Esophagus muscularis mucosa (tissue), 4 donors: ENCODE measurements at regions not wholly inside any gene's neighbourhood (a gene's known extent, or its start where the extent isn't known, plus 50 kb on each side); places are given as distances from the start of the nearest gene placed in this dataset.

Experiments used
- DNase-seq: peaks from one replicate; pipeline ENCODE4 v3.0.0-alpha.2; 2017; ENCODE audit errors: extremely low spot score
- H3K27ac ChIP-seq, 4 donors: fragments of 200-600 bp; sonication (generic); replicated peaks in 1 of 4; 1 replicate in 3 of 4; 2 replicates in 1 of 4; pipeline ENCODE4 v1.5.1; 2016 to 2019; ENCODE audit warnings: mild to moderate bottlenecking in 1 of 4
- H3K27me3 ChIP-seq, 4 donors: fragments of 200-600 bp; sonication (generic); one replicate each; pipeline versions ENCODE4 v1.5.1 to v1.6.0; 2016 to 2019
- H3K36me3 ChIP-seq, 4 donors: fragments of 200-600 bp; sonication (generic); one replicate each; pipeline ENCODE4 v1.5.1; 2016 to 2019
- H3K4me1 ChIP-seq, 4 donors: fragments of 200-600 bp; sonication (generic); one replicate each; pipeline ENCODE4 v1.5.1; 2016 to 2019
- H3K4me3 ChIP-seq, 4 donors: fragments of 200-600 bp; sonication (generic); 1 replicate in 2 of 4; 2 replicates in 2 of 4; pipeline ENCODE4 v1.5.1; 2016 to 2019; ENCODE audit warnings: mild to moderate bottlenecking in 4 of 4, moderate library complexity in 1 of 4
- H3K9me3 ChIP-seq, 4 donors: fragments of 200-600 bp; sonication (generic); 1 replicate in 3 of 4; 2 replicates in 1 of 4; pipeline ENCODE4 v1.5.1; 2016 to 2019
- EP300 ChIP-seq: sonication (generic); formaldehyde crosslinking; IDR thresholded peaks from one replicate; pipeline ENCODE4 v1.6.1; 2017; ENCODE audit warnings: antibody characterized with exemption
- POLR2A ChIP-seq: fragments of 450-650 bp; IDR thresholded peaks from one replicate; pipeline ENCODE4 v1.6.1; 2017; ENCODE audit warnings: antibody characterized with exemption, moderate library complexity, mild to moderate bottlenecking, low read depth
- POLR2AphosphoS5 ChIP-seq, 2 donors: sonication (generic); formaldehyde crosslinking; IDR thresholded peaks; one replicate each; pipeline ENCODE4 v1.6.1; 2017; ENCODE audit warnings: antibody characterized with exemption in 2 of 2
- WGBS: methylation state at CpG from one replicate; pipeline ENCODE4 v1.1.5; 2018; 5-methylcytosine and 5-hydroxymethylcytosine counted together
- intact Hi-C: fragments of 100-400 bp; cut with DNase I; formaldehyde crosslinking; loops from one replicate; pipeline ENCODE4 v1.15.1; 2023
- TF ChIP-seq, protein P1 (sequence below), 3 experiments: fragments of 200-600 bp in 2 of 3; fragments of 450-650 bp in 1 of 3; sonication (generic) in 2 of 3; IDR thresholded peaks; one replicate each; pipeline ENCODE4 v1.5.1; 2017 to 2019; ENCODE audit warnings: antibody characterized with exemption in 3 of 3, mild to moderate bottlenecking in 2 of 3, moderate library complexity in 1 of 3

DNA sequence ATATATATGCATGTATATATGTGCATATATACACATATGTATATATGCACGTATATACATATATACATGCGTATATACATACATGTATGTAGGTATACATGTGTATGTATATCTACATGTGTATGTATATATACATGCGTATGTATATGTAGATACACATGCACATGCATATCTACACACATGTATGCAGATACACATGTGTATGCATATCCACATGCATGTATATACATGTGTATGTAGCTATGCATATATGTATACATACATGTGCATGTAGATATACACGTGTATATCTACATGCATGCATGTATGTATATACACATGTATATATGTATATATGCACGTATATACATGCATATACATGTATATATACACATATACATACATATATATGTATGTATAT is 95.8 kb upstream of the STEAP4 start:
- Histone ChIP-seq H3K36me3 (no peaks in the 10 kb centered on the region), H3K4me1 (peaks cover 0 to 4% (median 0%) of the 10 kb centered on the region in 4 donors), H3K27ac (no peak overlapping the region), H3K27me3 (no peaks in the 10 kb centered on the region), H3K9me3 (no peaks in the 10 kb centered on the region), H3K4me3 (no peak overlapping the region)
- intact Hi-C loops = no loop called here
- WGBS = 88% methylated on average over 5 of the region's 5 CpGs
- no peak for DNase-seq
- no peak for TF ChIP-seq POLR2AphosphoS5 (IDR thresholded peaks at IDR 0.05)
- TF ChIP-seq, protein P1, sequence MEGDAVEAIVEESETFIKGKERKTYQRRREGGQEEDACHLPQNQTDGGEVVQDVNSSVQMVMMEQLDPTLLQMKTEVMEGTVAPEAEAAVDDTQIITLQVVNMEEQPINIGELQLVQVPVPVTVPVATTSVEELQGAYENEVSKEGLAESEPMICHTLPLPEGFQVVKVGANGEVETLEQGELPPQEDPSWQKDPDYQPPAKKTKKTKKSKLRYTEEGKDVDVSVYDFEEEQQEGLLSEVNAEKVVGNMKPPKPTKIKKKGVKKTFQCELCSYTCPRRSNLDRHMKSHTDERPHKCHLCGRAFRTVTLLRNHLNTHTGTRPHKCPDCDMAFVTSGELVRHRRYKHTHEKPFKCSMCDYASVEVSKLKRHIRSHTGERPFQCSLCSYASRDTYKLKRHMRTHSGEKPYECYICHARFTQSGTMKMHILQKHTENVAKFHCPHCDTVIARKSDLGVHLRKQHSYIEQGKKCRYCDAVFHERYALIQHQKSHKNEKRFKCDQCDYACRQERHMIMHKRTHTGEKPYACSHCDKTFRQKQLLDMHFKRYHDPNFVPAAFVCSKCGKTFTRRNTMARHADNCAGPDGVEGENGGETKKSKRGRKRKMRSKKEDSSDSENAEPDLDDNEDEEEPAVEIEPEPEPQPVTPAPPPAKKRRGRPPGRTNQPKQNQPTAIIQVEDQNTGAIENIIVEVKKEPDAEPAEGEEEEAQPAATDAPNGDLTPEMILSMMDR (IDR thresholded peaks at IDR 0.05) = no peak
- TF ChIP-seq POLR2A = no peak
- no peak for TF ChIP-seq EP300

DNA sequence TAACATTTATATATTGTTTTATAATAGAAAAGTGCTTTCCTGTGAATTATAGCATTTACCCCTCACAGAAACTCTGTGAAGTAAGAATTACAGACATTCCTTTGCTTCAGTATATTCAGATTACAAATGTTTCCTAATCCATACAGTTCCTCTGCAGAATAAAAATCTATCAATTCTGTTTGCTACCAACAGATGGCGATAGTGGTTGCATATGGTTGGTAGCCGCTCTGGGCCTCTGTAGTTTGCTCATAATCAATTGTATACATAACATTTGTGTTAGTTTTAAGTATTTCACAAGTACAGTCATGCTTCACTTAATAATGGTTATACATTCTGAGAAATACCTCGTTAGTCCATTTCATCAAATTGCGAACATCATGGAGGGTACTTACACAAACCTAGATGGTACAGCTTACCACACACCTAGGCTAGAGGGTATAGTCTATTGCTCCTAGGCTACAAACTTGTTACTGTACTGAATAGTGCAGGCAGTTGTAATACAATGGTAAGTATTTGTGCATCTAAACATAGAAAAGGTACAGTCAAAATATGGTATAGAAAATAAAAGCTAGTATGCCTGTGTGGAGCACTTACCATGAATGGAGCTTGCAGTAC is 94.4 kb upstream of the STEAP4 start:
- no peak overlapping the region for H3K4me3 ChIP-seq
- H3K36me3 ChIP-seq = no peaks in the 10 kb centered on the region
- no peaks in the 10 kb centered on the region for H3K27me3 ChIP-seq
- intact Hi-C loops = no loop called here
- peaks cover 0 to 4% (median 0%) of the 10 kb centered on the region in 4 donors for H3K4me1 ChIP-seq
- WGBS = 86% methylated on average over 4 of the region's 4 CpGs
- DNase-seq = no peak
- no peak overlapping the region for H3K27ac ChIP-seq
- TF ChIP-seq EP300 (no peak), POLR2A (no peak)
- TF ChIP-seq, protein P1 (IDR thresholded peaks at IDR 0.05) = peak in 1 of 3 experiments; percentile 14
- no peaks in the 10 kb centered on the region for H3K9me3 ChIP-seq

DNA sequence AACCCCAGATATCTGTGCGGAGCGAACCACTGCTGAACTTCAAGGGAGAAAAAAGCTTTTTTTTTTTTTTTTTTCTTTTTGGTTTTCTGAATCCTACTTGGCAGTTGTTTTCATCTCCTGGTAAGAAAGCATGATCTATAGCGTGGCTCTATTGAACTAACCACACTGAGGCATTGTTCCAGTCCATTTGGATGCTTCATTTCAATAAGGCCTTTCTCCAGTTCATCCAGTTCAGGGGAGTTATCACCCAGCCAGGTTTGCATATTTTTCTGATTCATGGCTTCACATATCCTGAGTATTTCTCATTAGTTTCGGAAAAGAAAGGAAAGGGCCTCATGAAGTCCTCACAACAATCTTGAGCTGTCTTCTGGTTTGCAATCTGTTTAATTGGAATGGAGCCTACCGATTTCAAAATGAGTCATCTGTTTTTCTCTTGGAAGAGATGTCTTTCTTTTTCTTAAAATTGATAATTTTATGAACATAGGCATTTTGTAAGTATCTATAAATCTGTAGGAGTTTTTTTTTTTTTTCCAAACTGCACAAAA is 93.1 kb upstream of the STEAP4 start:
- H3K27ac ChIP-seq = no peak overlapping the region
- H3K9me3 ChIP-seq = no peaks in the 10 kb centered on the region
- H3K27me3 ChIP-seq = no peaks in the 10 kb centered on the region
- H3K4me1 ChIP-seq = peaks cover 0 to 4% (median 0%) of the 10 kb centered on the region in 4 donors
- no peak for DNase-seq
- no peak overlapping the region for H3K4me3 ChIP-seq
- intact Hi-C loops = no loop called here
- 79% methylated on average over 5 of the region's 5 CpGs for WGBS
- TF ChIP-seq POLR2AphosphoS5 (IDR thresholded peaks at IDR 0.05) (no peak), EP300 (no peak), POLR2A (no peak)
- TF ChIP-seq, protein P1 (IDR thresholded peaks at IDR 0.05) = no peak
- no peaks in the 10 kb centered on the region for H3K36me3 ChIP-seq

DNA sequence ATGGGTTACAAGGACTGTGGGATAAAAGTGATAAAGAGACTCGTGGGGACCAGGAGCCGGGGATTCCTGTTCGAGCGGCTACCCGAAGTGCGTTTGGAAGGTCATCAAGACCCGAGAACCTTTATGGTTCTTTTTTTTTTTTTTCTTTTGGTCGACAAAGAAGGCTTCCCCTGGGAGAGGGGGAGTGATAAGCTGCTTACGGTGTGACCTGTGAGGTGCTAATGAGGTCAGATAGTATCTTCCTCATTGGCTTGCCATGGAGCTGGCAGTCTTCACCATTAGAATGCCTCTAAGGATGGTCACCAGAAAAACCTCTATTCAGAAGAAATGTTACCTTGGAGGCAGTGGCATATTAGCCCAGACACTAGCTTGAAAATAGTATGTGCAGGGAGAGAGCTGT is 92.3 kb upstream of the STEAP4 start:
- DNase-seq = no peak
- Histone ChIP-seq H3K4me1 (peaks cover 0 to 4% (median 0%) of the 10 kb centered on the region in 4 donors), H3K9me3 (no peaks in the 10 kb centered on the region), H3K36me3 (no peaks in the 10 kb centered on the region), H3K27me3 (no peaks in the 10 kb centered on the region), H3K4me3 (no peak overlapping the region), H3K27ac (no peak overlapping the region)
- WGBS = 69% methylated on average over 9 of the region's 9 CpGs
- intact Hi-C loops = no loop called here
- TF ChIP-seq EP300 = no peak
- TF ChIP-seq, protein P1 (IDR thresholded peaks at IDR 0.05) = no peak
- no peak for TF ChIP-seq POLR2A
- TF ChIP-seq POLR2AphosphoS5 (IDR thresholded peaks at IDR 0.05) = no peak

DNA sequence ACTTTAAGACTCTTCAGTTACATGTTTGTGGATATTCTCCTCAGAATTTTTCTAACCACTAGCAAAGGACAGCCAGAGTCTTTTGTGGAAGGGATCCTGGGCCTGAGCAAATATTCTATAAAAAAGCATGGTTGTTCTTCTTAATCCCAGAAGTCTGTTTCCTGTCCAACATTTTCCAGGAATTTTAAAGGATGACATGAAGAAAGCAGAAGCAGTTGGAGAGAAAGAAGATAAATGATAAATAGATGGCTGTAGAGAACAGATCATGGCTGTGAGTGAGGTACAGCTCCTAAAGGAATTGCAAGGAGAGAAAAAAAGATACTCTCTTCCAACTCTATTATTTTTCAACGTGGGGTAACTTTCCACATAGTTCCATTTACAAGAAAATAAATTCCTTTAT is 91.8 kb upstream of the STEAP4 start:
- Histone ChIP-seq H3K36me3 (no peaks in the 10 kb centered on the region), H3K27me3 (no peaks in the 10 kb centered on the region), H3K4me1 (peaks cover 0 to 4% (median 0%) of the 10 kb centered on the region in 4 donors), H3K27ac (no peak overlapping the region), H3K4me3 (no peak overlapping the region), H3K9me3 (no peaks in the 10 kb centered on the region)
- 29% methylated on average over 1 of the region's 1 CpG for WGBS
- no peak for DNase-seq
- no peak for TF ChIP-seq POLR2AphosphoS5 (IDR thresholded peaks at IDR 0.05)
- no peak for TF ChIP-seq POLR2A
- TF ChIP-seq EP300 = no peak
- TF ChIP-seq, protein P1 (IDR thresholded peaks at IDR 0.05) = no peak
- intact Hi-C loops = no loop called here
